ENCODE measurements at regions not wholly inside any gene's neighbourhood (a gene's known extent, or its start where the extent isn't known, plus 50 kb on each side); places are given as distances from the start of the nearest gene placed in this dataset.

DNA sequence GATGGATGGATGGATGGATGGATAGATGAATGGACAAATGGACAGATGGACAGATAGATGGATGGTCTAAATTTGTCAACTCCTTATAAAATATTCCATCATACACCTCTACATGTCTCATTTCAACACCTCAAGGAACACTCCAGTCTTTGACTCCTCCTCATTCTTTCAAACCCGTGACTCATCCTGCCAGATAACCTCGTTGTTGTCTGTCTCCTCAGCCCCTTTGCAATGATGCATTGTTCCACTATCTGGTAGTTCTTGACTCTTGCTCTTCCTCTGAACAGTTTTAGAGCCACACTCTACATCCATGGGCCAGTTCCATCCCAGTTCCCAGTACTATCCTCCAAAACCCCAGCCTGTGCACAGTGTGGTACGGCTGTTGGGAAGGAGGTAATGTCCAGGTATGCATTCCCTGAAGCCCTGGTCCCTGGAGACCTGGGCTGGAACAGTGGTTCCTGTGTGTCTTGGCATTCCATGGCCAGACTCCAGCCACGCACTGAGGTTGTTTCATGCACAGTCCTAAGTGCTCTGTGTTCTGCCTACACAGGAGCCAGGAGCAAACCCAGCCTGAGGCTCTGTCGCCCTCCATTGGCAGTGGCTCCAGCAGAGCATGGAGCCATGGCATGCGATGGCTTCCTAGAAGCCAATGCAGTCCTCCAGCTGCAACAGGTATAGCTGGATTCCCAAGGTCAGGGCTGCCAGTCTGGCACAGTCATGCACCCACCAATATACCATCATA lies 105.7 kb downstream of the C17orf67 start:
- no peak for TF ChIP-seq POLR2A (IDR thresholded peaks at IDR 0.05)
- no peak for TF ChIP-seq CTCF (IDR thresholded peaks at IDR 0.05)
- no peak for TF ChIP-seq POLR2AphosphoS5 (IDR thresholded peaks at IDR 0.05)
